GM12878 (cell line): ENCODE measurements at regions not wholly inside any gene's neighbourhood (a gene's known extent, or its start where the extent isn't known, plus 50 kb on each side); places are given as distances from the start of the nearest gene placed in this dataset.
A peak's percentile ranks its signal among the peaks of the same experiment; 100 is the strongest.

Experiments used
- ATF7 ChIP-seq: fragments of 450-650 bp; IDR thresholded peaks from 2 replicates; pipeline ENCODE4 v1.6.1; 2016; ENCODE audit warnings: low read depth, mild to moderate bottlenecking
- EZH2 ChIP-seq: IDR thresholded peaks from 2 replicates; pipeline ENCODE4 v1.6.1; 2012; ENCODE audit warnings: low read depth, mild to moderate bottlenecking, control low read depth, inconsistent platforms, low read length, borderline replicate concordance; ENCODE audit not compliant: control insufficient read depth
- MEF2B ChIP-seq: fragments of 450-650 bp; IDR thresholded peaks from 2 replicates; pipeline ENCODE4 v1.6.1; 2018; ENCODE audit warnings: mild to moderate bottlenecking, moderate library complexity; ENCODE audit not compliant: partially characterized antibody, poor library complexity, severe bottlenecking
- POU2F2 ChIP-seq: IDR thresholded peaks from 3 replicates; pipeline ENCODE4 v1.6.1; 2011; ENCODE audit warnings: low read depth, mild to moderate bottlenecking, low read length, borderline replicate concordance
- TARDBP ChIP-seq: IDR thresholded peaks from 2 replicates; pipeline ENCODE4 v1.6.1; 2016; ENCODE audit warnings: borderline replicate concordance
- ZNF274 ChIP-seq: IDR thresholded peaks from one replicate; pipeline ENCODE4 v1.8.0; 2011; ENCODE audit not compliant: insufficient read length, insufficient read depth
- TF ChIP-seq, protein P1 (sequence below), 3 experiments: IDR thresholded peaks in 2 of 3; conservative IDR thresholded peaks in 1 of 3; 2 replicates each; pipeline ENCODE4 v1.5.1; 2011; ENCODE audit warnings: low read depth in 3 of 3, low read length in 3 of 3, mild to moderate bottlenecking in 3 of 3, control low read depth in 2 of 3, moderate library complexity in 2 of 3, inconsistent platforms in 1 of 3, mixed read lengths in 1 of 3; ENCODE audit not compliant: control insufficient read depth in 2 of 3, insufficient read depth in 1 of 3; ENCODE audit errors: extremely low read depth in 1 of 3
- TF ChIP-seq, protein P2 (sequence below): fragments of 450-650 bp; IDR thresholded peaks from 2 replicates; pipeline ENCODE4 v1.6.1; 2017; ENCODE audit warnings: mild to moderate bottlenecking

DNA sequence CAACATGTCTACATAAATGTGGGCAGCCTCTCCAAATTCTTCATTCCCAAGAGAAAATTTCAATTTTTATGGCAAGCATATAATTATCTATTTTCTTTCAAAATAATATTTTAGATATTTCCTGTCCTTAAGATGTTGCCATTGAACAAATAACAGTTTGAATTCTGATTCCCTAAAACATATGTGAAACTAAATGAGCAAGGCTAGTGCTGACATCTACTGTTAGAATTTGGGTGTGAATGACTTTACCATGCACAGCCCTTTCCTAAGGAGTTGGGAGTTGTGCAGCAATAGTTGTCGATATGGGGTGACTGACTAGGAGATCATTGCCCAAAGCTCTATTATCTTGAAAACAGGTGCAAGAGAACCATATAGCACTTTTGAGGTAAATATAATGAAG, 108.2 kb upstream of the SLC38A4 start:
- no peak for TF ChIP-seq ATF7
- TF ChIP-seq, protein P1, sequence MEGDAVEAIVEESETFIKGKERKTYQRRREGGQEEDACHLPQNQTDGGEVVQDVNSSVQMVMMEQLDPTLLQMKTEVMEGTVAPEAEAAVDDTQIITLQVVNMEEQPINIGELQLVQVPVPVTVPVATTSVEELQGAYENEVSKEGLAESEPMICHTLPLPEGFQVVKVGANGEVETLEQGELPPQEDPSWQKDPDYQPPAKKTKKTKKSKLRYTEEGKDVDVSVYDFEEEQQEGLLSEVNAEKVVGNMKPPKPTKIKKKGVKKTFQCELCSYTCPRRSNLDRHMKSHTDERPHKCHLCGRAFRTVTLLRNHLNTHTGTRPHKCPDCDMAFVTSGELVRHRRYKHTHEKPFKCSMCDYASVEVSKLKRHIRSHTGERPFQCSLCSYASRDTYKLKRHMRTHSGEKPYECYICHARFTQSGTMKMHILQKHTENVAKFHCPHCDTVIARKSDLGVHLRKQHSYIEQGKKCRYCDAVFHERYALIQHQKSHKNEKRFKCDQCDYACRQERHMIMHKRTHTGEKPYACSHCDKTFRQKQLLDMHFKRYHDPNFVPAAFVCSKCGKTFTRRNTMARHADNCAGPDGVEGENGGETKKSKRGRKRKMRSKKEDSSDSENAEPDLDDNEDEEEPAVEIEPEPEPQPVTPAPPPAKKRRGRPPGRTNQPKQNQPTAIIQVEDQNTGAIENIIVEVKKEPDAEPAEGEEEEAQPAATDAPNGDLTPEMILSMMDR (IDR thresholded peaks at IDR 0.05 in 2 of 3, conservative IDR thresholded peaks at IDR 0.05 in 1 of 3; ENCODE audit: control insufficient read depth in 2 of 3, extremely low read depth in 1 of 3, insufficient read depth in 1 of 3, low read depth in 3 of 3, low read length in 3 of 3), result peak; percentile 23 to 56 (median 51); a peak in 5 of 6 replicates
- TF ChIP-seq, protein P2, sequence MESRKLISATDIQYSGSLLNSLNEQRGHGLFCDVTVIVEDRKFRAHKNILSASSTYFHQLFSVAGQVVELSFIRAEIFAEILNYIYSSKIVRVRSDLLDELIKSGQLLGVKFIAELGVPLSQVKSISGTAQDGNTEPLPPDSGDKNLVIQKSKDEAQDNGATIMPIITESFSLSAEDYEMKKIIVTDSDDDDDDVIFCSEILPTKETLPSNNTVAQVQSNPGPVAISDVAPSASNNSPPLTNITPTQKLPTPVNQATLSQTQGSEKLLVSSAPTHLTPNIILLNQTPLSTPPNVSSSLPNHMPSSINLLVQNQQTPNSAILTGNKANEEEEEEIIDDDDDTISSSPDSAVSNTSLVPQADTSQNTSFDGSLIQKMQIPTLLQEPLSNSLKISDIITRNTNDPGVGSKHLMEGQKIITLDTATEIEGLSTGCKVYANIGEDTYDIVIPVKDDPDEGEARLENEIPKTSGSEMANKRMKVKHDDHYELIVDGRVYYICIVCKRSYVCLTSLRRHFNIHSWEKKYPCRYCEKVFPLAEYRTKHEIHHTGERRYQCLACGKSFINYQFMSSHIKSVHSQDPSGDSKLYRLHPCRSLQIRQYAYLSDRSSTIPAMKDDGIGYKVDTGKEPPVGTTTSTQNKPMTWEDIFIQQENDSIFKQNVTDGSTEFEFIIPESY, result no peak
- no peak for TF ChIP-seq EZH2
- TF ChIP-seq MEF2B, result no peak
- TF ChIP-seq ZNF274, result no peak
- TF ChIP-seq TARDBP, result no peak
- TF ChIP-seq POU2F2, result no peak
